DND-41 (cell line): ENCODE measurements at regions not wholly inside any gene's neighbourhood (a gene's known extent, or its start where the extent isn't known, plus 50 kb on each side); places are given as distances from the start of the nearest gene placed in this dataset.

Source experiments
- ATAC-seq: fragments of 200-7000 bp; cut with Tn5 transposase; 3 replicates; pipeline ENCODE4 v1.9.1; 2021; ENCODE audit warnings: low read depth; ENCODE audit not compliant: insufficient read depth
- DNase-seq: peaks from one replicate; pipeline ENCODE4 v3.0.0-alpha.2; 2020
- H2AFZ ChIP-seq: 2 replicates; pipeline ENCODE4 v1.6.0; 2012; ENCODE audit warnings: low read depth, low read length
- H3K27ac ChIP-seq: 2 replicates; pipeline ENCODE4 v1.5.1; 2012; ENCODE audit warnings: low read length, inconsistent platforms
- H3K27me3 ChIP-seq: fragments of 200-600 bp; sonication (generic); 2 replicates; pipeline ENCODE4 v1.6.0; 2012; ENCODE audit warnings: low read length, mild to moderate bottlenecking, inconsistent platforms; ENCODE audit not compliant: insufficient read depth, poor library complexity
- H3K36me3 ChIP-seq: 2 replicates; pipeline ENCODE4 v1.5.1; 2012; ENCODE audit warnings: low read length, inconsistent platforms; ENCODE audit not compliant: insufficient read depth
- H3K4me1 ChIP-seq: 2 replicates; pipeline ENCODE4 v1.5.1; 2012; ENCODE audit warnings: mild to moderate bottlenecking, low read length; ENCODE audit not compliant: insufficient read depth
- H3K4me2 ChIP-seq: 2 replicates; pipeline ENCODE4 v1.6.0; 2012; ENCODE audit warnings: mild to moderate bottlenecking, moderate library complexity, low read length, inconsistent platforms; ENCODE audit not compliant: insufficient read depth
- H3K4me3 ChIP-seq, 2 experiments: fragments of 200-600 bp in 1 of 2; shearing (Covaris generic) in 1 of 2; 2 replicates each; pipeline ENCODE4 v1.5.1; 2012 to 2016; ENCODE audit warnings: inconsistent platforms in 2 of 2, low read length in 2 of 2, mild to moderate bottlenecking in 2 of 2, low read depth in 1 of 2, moderate library complexity in 1 of 2
- H3K79me2 ChIP-seq: 2 replicates; pipeline ENCODE4 v1.6.0; 2012; ENCODE audit warnings: low read length, inconsistent platforms; ENCODE audit not compliant: insufficient read depth
- H3K9ac ChIP-seq: 2 replicates; pipeline ENCODE4 v1.6.0; 2012; ENCODE audit warnings: low read depth, mild to moderate bottlenecking, inconsistent platforms, low read length, moderate library complexity
- H3K9me3 ChIP-seq: 2 replicates; pipeline ENCODE4 v1.5.1; 2012; ENCODE audit warnings: low read length, moderate library complexity, mild to moderate bottlenecking, inconsistent platforms; ENCODE audit not compliant: insufficient read depth, severe bottlenecking
- H4K20me1 ChIP-seq: 2 replicates; pipeline ENCODE4 v1.6.0; 2012; ENCODE audit warnings: low read length; ENCODE audit not compliant: insufficient read depth
- EZH2 ChIP-seq: IDR thresholded peaks from 3 replicates; pipeline ENCODE4 v1.6.1; 2012; ENCODE audit warnings: borderline replicate concordance, low read depth, mild to moderate bottlenecking, moderate library complexity, low read length, inconsistent platforms; ENCODE audit not compliant: severe bottlenecking
- TF ChIP-seq, protein P1 (sequence below): IDR thresholded peaks from 2 replicates; pipeline ENCODE4 v1.5.1; 2012; ENCODE audit warnings: borderline replicate concordance, low read length, moderate library complexity, mild to moderate bottlenecking; ENCODE audit not compliant: poor library complexity, severe bottlenecking; ENCODE audit errors: extremely low read depth

DNA sequence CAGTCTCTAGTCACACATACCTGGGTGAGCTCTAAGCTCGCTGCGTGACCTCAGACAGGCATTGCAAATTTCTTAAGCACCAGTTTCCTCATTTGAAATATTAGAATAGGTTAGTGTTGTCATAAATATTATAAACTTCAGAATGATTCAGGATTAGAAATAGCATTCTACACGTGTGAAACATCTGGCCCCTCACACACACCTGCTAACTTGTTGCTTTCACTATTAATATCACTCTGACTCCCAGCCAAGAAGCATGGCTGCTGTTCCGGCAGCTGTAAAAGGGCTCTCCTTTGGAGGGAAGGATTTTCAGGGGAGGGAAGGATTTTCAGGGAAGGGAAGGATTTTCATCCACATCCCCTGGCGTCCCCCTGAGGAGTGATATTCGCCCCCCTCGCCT, 161.3 kb upstream of the GPR12 start:
- H3K27me3 ChIP-seq: peaks cover 4% of the 10 kb centered on the region

GRCh38 chr13:26920614-26921355, 160.2 kb upstream of the GPR12 start:
- H4K20me1 ChIP-seq: no peaks in the 10 kb centered on the region
- no peak overlapping the region for H2AFZ ChIP-seq
- ATAC-seq (no peak), DNase-seq (no peak)
- H3K27me3 ChIP-seq: peaks cover 2% of the 10 kb centered on the region
- peaks cover under 1% of the 10 kb centered on the region; the same call in 1 of the 2 replicates for H3K4me1 ChIP-seq
- H3K4me2 ChIP-seq: no peak overlapping the region
- TF ChIP-seq, protein P1, sequence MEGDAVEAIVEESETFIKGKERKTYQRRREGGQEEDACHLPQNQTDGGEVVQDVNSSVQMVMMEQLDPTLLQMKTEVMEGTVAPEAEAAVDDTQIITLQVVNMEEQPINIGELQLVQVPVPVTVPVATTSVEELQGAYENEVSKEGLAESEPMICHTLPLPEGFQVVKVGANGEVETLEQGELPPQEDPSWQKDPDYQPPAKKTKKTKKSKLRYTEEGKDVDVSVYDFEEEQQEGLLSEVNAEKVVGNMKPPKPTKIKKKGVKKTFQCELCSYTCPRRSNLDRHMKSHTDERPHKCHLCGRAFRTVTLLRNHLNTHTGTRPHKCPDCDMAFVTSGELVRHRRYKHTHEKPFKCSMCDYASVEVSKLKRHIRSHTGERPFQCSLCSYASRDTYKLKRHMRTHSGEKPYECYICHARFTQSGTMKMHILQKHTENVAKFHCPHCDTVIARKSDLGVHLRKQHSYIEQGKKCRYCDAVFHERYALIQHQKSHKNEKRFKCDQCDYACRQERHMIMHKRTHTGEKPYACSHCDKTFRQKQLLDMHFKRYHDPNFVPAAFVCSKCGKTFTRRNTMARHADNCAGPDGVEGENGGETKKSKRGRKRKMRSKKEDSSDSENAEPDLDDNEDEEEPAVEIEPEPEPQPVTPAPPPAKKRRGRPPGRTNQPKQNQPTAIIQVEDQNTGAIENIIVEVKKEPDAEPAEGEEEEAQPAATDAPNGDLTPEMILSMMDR: no peak
- no peak for TF ChIP-seq EZH2
- H3K79me2 ChIP-seq: no peaks in the 10 kb centered on the region
- no peaks in the 10 kb centered on the region for H3K9me3 ChIP-seq
- no peak overlapping the region for H3K27ac ChIP-seq
- no peaks in the 10 kb centered on the region for H3K36me3 ChIP-seq
- H3K4me3 ChIP-seq: no peak overlapping the region
- H3K9ac ChIP-seq: no peak overlapping the region

More for the DNA sequence above, 161.3 kb upstream of the GPR12 start:
- Histone ChIP-seq H3K36me3 (no peaks in the 10 kb centered on the region), H3K9me3 (no peaks in the 10 kb centered on the region), H3K4me1 (no peaks in the 10 kb centered on the region), H3K79me2 (no peaks in the 10 kb centered on the region), H3K4me3 (no peak overlapping the region), H3K9ac (no peak overlapping the region), H3K27ac (no peak overlapping the region), H4K20me1 (no peaks in the 10 kb centered on the region), H2AFZ (no peak overlapping the region), H3K4me2 (no peak overlapping the region)
- ATAC-seq (no peak), DNase-seq (no peak)
- TF ChIP-seq, protein P1: no peak
- no peak for TF ChIP-seq EZH2

DNA sequence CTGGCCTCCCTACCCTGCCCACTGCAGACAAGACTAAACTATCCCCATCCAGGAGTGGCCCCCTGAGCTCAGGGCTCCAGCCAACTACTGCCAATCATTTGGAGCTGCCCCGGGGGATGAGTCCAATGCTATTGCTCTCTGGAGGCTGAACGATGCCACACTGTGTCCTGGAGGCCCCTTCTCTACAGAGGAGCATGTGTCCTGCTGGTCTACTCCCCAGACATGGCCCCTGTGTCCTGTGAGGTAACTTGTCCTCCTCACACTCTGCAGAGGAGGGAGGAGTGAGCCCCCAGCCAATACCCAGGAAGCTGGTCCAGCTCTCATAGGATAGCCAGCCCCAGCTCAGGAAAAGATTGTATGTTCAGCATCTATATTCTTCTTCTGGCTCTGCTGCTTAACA, 159.1 kb upstream of the GPR12 start:
- no peak for DNase-seq
- no peak for ATAC-seq
- Histone ChIP-seq H3K36me3 (no peaks in the 10 kb centered on the region), H3K9ac (no peak overlapping the region), H3K4me1 (peaks cover 11% of the 10 kb centered on the region), H3K4me3 (no peak overlapping the region), H3K9me3 (no peaks in the 10 kb centered on the region), H3K27ac (no peak overlapping the region), H2AFZ (no peak overlapping the region), H4K20me1 (no peaks in the 10 kb centered on the region), H3K4me2 (no peak overlapping the region), H3K27me3 (peaks cover 2% of the 10 kb centered on the region), H3K79me2 (no peaks in the 10 kb centered on the region)
- TF ChIP-seq, protein P1: no peak
- no peak for TF ChIP-seq EZH2

- DNase-seq: no peak
- peaks cover 16% of the 10 kb centered on the region for H3K4me1 ChIP-seq
- TF ChIP-seq EZH2: no peak
- TF ChIP-seq, protein P1: no peak
These were observed 158.7 kb upstream of the GPR12 start for GRCh38 chr13:26919311-26919710.

More at GRCh38 chr13:26919311-26919710, 158.7 kb upstream of the GPR12 start:
- no peak overlapping the region for H3K4me3 ChIP-seq
- no peak for ATAC-seq
- no peak overlapping the region for H3K9ac ChIP-seq
- no peak overlapping the region for H2AFZ ChIP-seq
- H4K20me1 ChIP-seq: no peaks in the 10 kb centered on the region
- H3K27ac ChIP-seq: no peak overlapping the region
- H3K79me2 ChIP-seq: no peaks in the 10 kb centered on the region
- H3K36me3 ChIP-seq: no peaks in the 10 kb centered on the region
- no peaks in the 10 kb centered on the region for H3K9me3 ChIP-seq
- H3K27me3 ChIP-seq: peaks cover 2% of the 10 kb centered on the region
- no peak overlapping the region for H3K4me2 ChIP-seq
